WI38 (cell line): ENCODE measurements at regions not wholly inside any gene's neighbourhood (a gene's known extent, or its start where the extent isn't known, plus 50 kb on each side); places are given as distances from the start of the nearest gene placed in this dataset.

Experiments used
- H3K4me3 ChIP-seq: 2 replicates; pipeline ENCODE4 v1.5.1; 2011; ENCODE audit warnings: low read depth, mild to moderate bottlenecking, control low read depth, low read length
- TF ChIP-seq, protein P1 (sequence below): IDR thresholded peaks from 2 replicates; pipeline ENCODE4 v1.5.1; 2012; ENCODE audit warnings: low read depth, mild to moderate bottlenecking, control low read depth, low read length

- TF ChIP-seq, protein P1, sequence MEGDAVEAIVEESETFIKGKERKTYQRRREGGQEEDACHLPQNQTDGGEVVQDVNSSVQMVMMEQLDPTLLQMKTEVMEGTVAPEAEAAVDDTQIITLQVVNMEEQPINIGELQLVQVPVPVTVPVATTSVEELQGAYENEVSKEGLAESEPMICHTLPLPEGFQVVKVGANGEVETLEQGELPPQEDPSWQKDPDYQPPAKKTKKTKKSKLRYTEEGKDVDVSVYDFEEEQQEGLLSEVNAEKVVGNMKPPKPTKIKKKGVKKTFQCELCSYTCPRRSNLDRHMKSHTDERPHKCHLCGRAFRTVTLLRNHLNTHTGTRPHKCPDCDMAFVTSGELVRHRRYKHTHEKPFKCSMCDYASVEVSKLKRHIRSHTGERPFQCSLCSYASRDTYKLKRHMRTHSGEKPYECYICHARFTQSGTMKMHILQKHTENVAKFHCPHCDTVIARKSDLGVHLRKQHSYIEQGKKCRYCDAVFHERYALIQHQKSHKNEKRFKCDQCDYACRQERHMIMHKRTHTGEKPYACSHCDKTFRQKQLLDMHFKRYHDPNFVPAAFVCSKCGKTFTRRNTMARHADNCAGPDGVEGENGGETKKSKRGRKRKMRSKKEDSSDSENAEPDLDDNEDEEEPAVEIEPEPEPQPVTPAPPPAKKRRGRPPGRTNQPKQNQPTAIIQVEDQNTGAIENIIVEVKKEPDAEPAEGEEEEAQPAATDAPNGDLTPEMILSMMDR = peak; percentile 74
- no peak overlapping the region for H3K4me3 ChIP-seq
Observed at GRCh38 chr1:239952348-239953308, 139.1 kb upstream of the FMN2 start.

- TF ChIP-seq, protein P1 = no peak
- H3K4me3 ChIP-seq = no peak overlapping the region
Observed at GRCh38 chr1:239954836-239955235, 136.8 kb upstream of the FMN2 start.

- no peak overlapping the region for H3K4me3 ChIP-seq
- TF ChIP-seq, protein P1 = no peak
Observed at GRCh38 chr1:239955431-239955830, 136.3 kb upstream of the FMN2 start.

DNA sequence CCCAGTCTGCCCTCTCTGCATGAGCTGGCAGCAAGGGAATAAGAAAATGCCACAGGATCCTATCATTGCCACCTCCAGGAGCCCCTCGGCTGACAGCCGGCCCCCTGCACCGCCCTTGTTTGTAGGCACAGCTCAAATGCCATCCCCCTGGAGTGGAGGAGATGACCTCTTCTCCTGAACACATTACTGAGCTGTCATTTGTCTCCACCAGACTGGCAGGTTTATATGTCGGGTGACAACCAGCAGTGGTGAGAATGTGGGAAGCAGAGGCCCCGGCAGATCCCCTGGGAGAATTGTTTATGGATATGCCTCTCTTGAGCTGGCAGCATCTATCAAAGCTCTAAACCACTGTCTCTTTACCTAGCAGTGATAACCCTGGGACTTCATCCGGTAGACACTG, 135.4 kb upstream of the FMN2 start:
- H3K4me3 ChIP-seq = no peak overlapping the region
- TF ChIP-seq, protein P1 = no peak

GRCh38 chr1:239958063-239958462, 133.6 kb upstream of the FMN2 start:
- no peak overlapping the region for H3K4me3 ChIP-seq
- TF ChIP-seq, protein P1 = no peak

DNA sequence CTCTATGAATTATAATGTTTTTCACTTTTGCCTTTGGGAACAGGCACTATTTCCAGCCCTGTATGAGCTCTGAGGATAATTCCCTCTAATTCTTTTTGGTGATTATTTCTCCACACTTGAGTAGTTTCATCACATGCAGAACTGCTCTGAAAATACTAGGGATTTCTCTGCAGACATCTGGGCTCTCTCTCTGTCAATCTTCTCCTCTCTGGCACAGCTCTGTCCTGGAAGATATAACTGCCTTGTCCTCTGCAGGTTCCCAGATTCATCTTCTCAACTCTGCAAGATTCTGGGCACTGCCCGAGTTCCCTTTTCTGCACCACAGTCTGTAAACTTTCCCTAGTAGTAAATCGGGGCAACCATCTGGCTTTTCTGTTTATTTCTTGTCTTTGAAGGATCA, 131.3 kb upstream of the FMN2 start:
- TF ChIP-seq, protein P1 = no peak
- H3K4me3 ChIP-seq = no peak overlapping the region

GRCh38 chr1:239963856-239964255, 127.8 kb upstream of the FMN2 start:
- TF ChIP-seq, protein P1 = no peak
- no peak overlapping the region for H3K4me3 ChIP-seq
